SKM-1 treated with dmso at 0.1 percent for 144 hours (cell line): ENCODE measurements at regions not wholly inside any gene's neighbourhood (a gene's known extent, or its start where the extent isn't known, plus 50 kb on each side); places are given as distances from the start of the nearest gene placed in this dataset.
"Not testable (repeated sequence)": the region's sequence is repeated elsewhere in the genome, so short reads cannot be mapped to it uniquely, and the experiment has no call there.

Experiments used
- DNase-seq: peaks from one replicate; lab custom pipeline; 2025; ENCODE audit not compliant: unreplicated experiment; lab: John Stamatoyannopoulos, UW

- not testable (repeated sequence) for DNase-seq
Measured at GRCh38 chr9:42239445-42240260, 56.2 kb downstream of the SPATA31A6 start.

- not testable (repeated sequence) for DNase-seq
Measured at GRCh38 chr9:42240261-42240579, 56.8 kb downstream of the SPATA31A6 start.

GRCh38 chr9:42243211-42243610, 59.8 kb downstream of the SPATA31A6 start:
- DNase-seq: not testable (repeated sequence)

- DNase-seq: not testable (repeated sequence)
Measured at GRCh38 chr9:42243822-42244221, 60.4 kb downstream of the SPATA31A6 start.

DNA sequence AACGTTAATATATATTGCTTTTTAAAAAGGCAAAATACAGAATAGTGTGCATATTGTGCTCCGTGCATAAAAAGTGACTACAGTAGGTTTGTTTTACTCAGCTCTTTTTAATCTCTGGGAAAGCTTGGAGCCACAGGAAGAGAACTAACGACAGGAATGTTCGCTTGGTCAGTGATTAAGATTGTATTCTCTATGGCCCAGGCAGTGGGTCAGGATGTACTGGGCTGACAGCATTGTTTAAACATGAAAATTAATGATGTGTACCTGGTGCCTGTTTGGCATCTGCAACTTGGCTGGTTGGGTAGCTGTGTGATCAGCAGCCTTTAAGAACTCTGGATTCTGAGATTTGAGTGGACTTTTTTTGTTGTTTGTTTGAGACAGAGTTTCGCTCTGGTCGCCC, 85.3 kb downstream of the SPATA31A6 start:
- not testable (repeated sequence) for DNase-seq

- DNase-seq: not testable (repeated sequence)
Measured at GRCh38 chr9:42269171-42269570, 85.7 kb downstream of the SPATA31A6 start.

- not testable (repeated sequence) for DNase-seq
Measured at GRCh38 chr9:42273191-42273590, 89.7 kb downstream of the SPATA31A6 start.

DNA sequence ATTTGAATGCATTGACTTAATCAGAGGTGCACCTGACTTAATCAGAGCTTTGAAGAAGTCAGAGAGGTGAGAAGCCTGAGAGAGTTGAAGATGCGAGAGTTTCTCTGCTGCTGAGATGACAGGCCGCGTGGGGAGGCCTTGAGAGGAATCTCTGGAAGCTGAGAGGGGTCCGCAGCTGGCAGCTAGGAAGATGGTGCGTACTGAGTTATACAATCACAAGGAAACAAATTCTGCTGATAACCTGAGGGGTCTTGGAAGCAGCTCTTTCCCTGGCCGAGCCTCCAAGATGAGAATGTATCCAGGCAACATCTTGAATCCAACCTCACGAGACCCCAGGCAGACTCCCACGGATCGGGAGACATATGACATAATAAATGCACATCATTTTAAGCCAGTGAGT, 91.7 kb downstream of the SPATA31A6 start:
- DNase-seq: no peak

DNA sequence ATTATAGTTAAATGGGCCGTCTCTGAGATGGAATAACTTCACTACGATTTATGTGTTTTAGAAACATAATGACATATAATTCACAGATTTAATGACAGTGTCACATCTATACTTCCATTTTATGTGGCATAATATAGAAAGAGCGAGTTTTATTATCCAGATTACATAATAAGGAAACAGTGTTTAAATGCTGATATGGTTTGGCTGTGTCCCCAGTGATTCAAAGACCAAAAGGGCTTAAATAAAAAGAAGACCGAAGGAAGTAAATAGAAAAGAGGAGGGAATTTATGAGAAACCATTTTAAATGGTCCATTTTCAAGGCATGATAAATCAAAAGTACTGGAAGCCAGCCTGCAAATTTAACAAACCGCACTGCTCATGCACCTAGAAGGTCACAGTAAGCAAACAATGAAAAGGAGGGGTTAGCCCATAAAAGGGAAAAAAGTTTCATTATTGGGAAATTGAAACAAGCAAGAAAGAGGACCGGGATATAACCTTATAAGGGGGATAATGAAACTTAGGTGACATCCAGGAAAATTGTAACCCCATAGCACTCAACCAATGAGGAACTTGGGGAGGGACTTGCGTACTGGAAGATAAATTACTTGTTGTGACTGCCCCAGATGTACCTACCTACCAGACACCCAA, 99.2 kb downstream of the SPATA31A6 start:
- DNase-seq: not testable (repeated sequence)

- DNase-seq: not testable (repeated sequence)
Measured at GRCh38 chr9:42283179-42283543, 99.7 kb downstream of the SPATA31A6 start.

GRCh38 chr9:42286145-42286845, 102.8 kb downstream of the SPATA31A6 start:
- DNase-seq: not testable (repeated sequence)

DNA sequence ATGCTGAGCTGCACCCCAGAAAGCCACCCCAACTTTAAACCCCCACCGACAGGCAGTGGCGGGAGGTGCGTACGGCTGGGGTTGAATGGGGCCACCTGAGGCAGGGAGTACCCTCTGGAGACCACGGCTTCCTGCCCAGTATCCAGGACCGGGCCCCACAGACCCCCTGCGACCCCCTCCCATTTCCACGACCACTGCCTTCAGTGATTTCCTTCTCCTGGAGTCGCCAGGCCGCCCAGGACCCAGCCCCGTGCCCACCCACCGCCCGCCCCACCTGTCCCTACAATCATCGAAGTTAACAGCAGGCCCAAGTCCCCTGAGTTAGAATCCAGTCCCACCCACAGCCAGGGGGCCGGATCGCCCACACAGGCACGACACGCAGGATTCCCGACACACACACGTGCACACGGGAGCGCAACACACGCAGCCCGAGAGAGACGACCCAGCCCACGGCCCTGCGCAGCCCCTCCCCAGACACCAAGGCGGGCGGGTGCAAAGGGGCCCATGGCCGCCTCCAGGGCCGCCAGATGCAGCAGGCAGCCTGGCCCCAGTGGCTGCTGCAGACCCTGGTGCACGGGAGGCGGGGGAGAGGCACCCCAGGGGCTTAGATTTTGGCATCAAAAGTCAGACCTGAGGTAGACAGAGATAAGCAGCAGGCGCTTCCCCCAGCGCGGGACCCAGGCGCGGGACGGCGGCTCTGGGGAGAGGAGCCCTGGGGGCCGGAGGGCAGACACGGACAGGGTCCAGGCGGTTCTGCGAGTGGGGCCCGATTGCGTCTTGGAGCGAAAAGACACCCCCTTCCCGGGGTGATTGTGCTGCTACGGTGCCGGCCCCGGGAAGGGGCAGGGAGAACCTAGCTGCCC, 104.8 kb downstream of the SPATA31A6 start:
- not testable (repeated sequence) for DNase-seq

DNA sequence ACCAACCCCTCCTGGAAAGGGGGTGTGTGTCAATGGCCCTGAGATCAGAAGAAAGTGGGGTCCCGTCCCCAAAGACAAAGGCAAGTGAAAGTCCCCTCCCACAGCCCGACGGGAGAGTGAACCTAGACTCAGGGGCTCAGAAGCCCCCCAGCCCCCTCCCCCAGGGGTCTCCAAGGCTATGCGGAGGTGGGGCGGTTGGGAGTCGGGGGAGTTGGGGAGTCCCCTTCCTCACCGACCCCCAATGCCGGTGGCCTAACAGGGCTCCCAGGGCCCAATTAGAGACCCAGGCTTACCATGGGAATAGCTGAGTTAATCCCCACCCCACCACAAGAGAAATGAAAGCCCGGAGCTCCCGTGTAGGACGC, 105.4 kb downstream of the SPATA31A6 start:
- not testable (repeated sequence) for DNase-seq

- not testable (repeated sequence) for DNase-seq
Measured at GRCh38 chr9:42300124-42300523, 116.7 kb downstream of the SPATA31A6 start.

DNA sequence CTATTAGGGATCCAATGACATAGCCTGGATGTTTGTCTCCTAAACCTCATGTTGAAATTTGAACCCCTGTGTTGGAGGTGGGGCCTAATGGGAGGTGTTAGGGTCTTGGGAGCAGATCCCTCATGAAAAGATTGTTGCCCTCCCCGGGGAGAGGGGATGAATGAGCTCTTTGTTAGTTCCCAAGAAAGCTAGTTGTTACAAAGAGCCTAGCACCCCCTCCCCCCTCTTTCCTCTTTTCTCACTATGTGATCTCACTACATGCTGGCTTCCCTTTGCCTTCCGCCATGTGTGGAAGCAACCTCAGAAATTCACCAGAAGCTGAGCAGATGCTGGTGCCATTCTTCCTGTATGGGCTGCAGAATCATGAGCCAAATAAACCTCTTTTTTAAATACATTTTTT, 123.2 kb downstream of the SPATA31A6 start:
- not testable (repeated sequence) for DNase-seq

- not testable (repeated sequence) for DNase-seq
Measured at GRCh38 chr9:42307449-42307848, 124.0 kb downstream of the SPATA31A6 start.

GRCh38 chr9:42310972-42311371, 127.5 kb downstream of the SPATA31A6 start:
- DNase-seq: not testable (repeated sequence)

DNA sequence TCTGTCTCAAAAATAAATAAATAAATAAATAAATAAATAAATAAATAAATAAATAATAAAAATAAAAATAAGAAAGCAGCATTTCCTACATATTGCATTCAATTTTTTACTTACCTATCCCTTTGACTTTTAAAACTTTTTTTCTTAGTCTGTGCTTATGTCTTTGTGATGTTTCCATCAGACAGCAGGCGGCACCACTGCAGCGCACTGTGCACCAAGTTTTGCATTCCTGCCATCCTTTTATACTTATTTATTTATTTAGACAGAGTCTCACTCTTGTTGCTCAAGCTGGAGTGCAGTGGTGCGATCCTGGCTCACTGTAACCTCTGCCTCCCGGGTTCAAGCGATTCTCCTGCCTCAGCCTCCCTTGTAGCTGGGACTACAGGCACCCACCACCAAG, 132.6 kb downstream of the SPATA31A6 start:
- not testable (repeated sequence) for DNase-seq

- DNase-seq: not testable (repeated sequence)
Measured at GRCh38 chr9:42317677-42318076, 134.2 kb downstream of the SPATA31A6 start.

DNA sequence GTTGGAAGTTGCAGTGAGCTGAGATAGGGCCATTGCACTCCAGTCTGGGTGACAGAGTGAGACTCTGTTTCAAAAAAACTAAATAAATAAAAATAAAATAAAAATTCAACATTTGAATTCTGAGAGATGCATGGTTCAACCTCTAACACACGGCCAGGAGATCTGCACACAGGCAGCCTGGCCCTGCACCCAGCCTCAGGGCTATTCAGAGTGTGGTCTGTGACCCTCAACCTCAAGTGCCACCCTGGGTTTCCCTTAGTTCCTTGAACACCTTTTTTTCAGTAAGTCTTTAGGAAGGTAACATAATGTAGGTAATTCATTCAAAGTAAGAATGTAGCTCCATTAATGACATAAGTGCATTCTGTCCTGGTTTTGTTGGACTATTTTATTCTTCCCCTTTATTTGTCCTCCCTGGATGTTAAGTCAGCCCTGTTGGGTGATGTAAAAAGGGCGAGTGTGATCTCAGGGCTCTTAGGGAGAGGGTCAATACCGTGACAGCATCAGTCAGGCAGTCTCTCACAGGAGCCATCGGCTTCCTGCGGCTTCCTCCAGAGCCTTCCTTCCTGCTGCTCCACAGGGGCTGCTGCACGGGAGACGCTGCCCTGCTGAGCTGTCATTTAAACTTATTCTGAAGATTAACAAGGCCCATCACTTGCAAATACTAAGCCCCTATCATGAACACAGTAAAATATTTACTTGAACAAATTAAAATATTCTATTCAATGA, 139.8 kb downstream of the SPATA31A6 start:
- DNase-seq: not testable (repeated sequence)
